Mesenchymal stem cell (in vitro differentiated cells and primary cell): ENCODE measurements at regions not wholly inside any gene's neighbourhood (a gene's known extent, or its start where the extent isn't known, plus 50 kb on each side); places are given as distances from the start of the nearest gene placed in this dataset.

Source experiments
- DNase-seq: peaks from one replicate; pipeline ENCODE4 v3.0.0-alpha.2; 2013
- H2AFZ ChIP-seq: one replicate; pipeline ENCODE4 v1.6.1; 2013; ENCODE audit warnings: low read depth, mild to moderate bottlenecking, control low read depth, inconsistent platforms, low read length, moderate library complexity
- H2AK5ac ChIP-seq: 2 replicates; pipeline ENCODE4 v1.6.1; 2013; ENCODE audit warnings: low read length, moderate library complexity, mild to moderate bottlenecking, inconsistent platforms; ENCODE audit not compliant: severe bottlenecking
- H2BK120ac ChIP-seq: one replicate; pipeline ENCODE4 v1.6.1; 2013; ENCODE audit warnings: low read depth, mild to moderate bottlenecking, inconsistent platforms, low read length, moderate library complexity
- H2BK12ac ChIP-seq, 2 experiments: one replicate each; pipeline ENCODE4 v1.6.1; 2013; ENCODE audit warnings: inconsistent platforms in 2 of 2, low read length in 2 of 2, mild to moderate bottlenecking in 2 of 2, moderate library complexity in 2 of 2, control low read depth in 1 of 2
- H2BK15ac ChIP-seq: one replicate; pipeline ENCODE4 v1.6.1; 2013; ENCODE audit warnings: mild to moderate bottlenecking, low read depth, inconsistent platforms; ENCODE audit not compliant: poor library complexity, severe bottlenecking
- H2BK5ac ChIP-seq: 2 replicates; pipeline ENCODE4 v1.6.1; 2013; ENCODE audit warnings: low read depth, mild to moderate bottlenecking, low read length, control low read depth, inconsistent platforms; ENCODE audit not compliant: poor library complexity, severe bottlenecking
- H3K14ac ChIP-seq, 2 experiments: one replicate each; pipeline ENCODE4 v1.6.1; 2013; ENCODE audit warnings: inconsistent platforms in 2 of 2, low read length in 2 of 2, control low read depth in 1 of 2, mild to moderate bottlenecking in 1 of 2, moderate library complexity in 1 of 2
- H3K18ac ChIP-seq, 2 experiments: one replicate each; pipeline ENCODE4 v1.6.1; 2013; ENCODE audit warnings: inconsistent platforms in 2 of 2, low read length in 2 of 2, control low read depth in 1 of 2, low read depth in 1 of 2, mild to moderate bottlenecking in 1 of 2
- H3K23ac ChIP-seq, 2 experiments: one replicate each; pipeline ENCODE4 v1.6.1; 2013; ENCODE audit warnings: inconsistent platforms in 2 of 2, low read length in 2 of 2, mild to moderate bottlenecking in 2 of 2, moderate library complexity in 2 of 2, control low read depth in 1 of 2
- H3K27ac ChIP-seq: 2 replicates; pipeline ENCODE4 v1.5.1; 2013; ENCODE audit warnings: mild to moderate bottlenecking, moderate library complexity, low read length, control low read depth, inconsistent platforms; ENCODE audit not compliant: poor library complexity, severe bottlenecking
- H3K27me3 ChIP-seq, 2 experiments: 2 replicates each; pipeline versions ENCODE4 v1.6.1 to v1.7.0; 2013; ENCODE audit warnings: low read length in 2 of 2, mild to moderate bottlenecking in 2 of 2, moderate library complexity in 2 of 2, control low read depth in 1 of 2, inconsistent platforms in 1 of 2; ENCODE audit not compliant: control insufficient read depth in 1 of 2, insufficient read depth in 1 of 2
- H3K36me3 ChIP-seq, 2 experiments: 2 replicates each; pipeline versions ENCODE4 v1.6.1 to v1.7.0; 2013; ENCODE audit warnings: low read length in 2 of 2, control low read depth in 1 of 2, inconsistent platforms in 1 of 2, low read depth in 1 of 2, mild to moderate bottlenecking in 1 of 2; ENCODE audit not compliant: insufficient read depth in 2 of 2, control insufficient read depth in 1 of 2
- H3K4ac ChIP-seq, 2 experiments: one replicate each; pipeline ENCODE4 v1.6.1; 2013; ENCODE audit warnings: inconsistent platforms in 2 of 2, low read length in 2 of 2, mild to moderate bottlenecking in 2 of 2, moderate library complexity in 2 of 2, control low read depth in 1 of 2, low read depth in 1 of 2
- H3K4me1 ChIP-seq: 2 replicates; pipeline ENCODE4 v1.6.1; 2013; ENCODE audit warnings: low read depth, low read length, control low read depth; ENCODE audit not compliant: control insufficient read depth, insufficient read depth
- H3K4me2 ChIP-seq: 2 replicates; pipeline ENCODE4 v1.6.1; 2013; ENCODE audit warnings: low read length, mild to moderate bottlenecking, inconsistent platforms; ENCODE audit not compliant: poor library complexity, severe bottlenecking
- H3K4me3 ChIP-seq, 2 experiments: 2 replicates each; pipeline versions ENCODE4 v1.5.1 to v1.7.0; 2013; ENCODE audit warnings: low read length in 2 of 2, mild to moderate bottlenecking in 2 of 2, control low read depth in 1 of 2, low read depth in 1 of 2; ENCODE audit not compliant: insufficient read depth in 1 of 2
- H3K79me1 ChIP-seq: replicated peaks from 2 replicates; pipeline ENCODE4 v1.6.1; 2013; ENCODE audit warnings: mild to moderate bottlenecking, control low read depth, low read length, inconsistent platforms; ENCODE audit not compliant: poor library complexity, severe bottlenecking
- H3K9ac ChIP-seq: 2 replicates; pipeline ENCODE4 v1.7.0; 2013; ENCODE audit warnings: mild to moderate bottlenecking, low read length, moderate library complexity
- H3K9me3 ChIP-seq: 2 replicates; pipeline ENCODE4 v1.7.0; 2013; ENCODE audit warnings: mild to moderate bottlenecking, low read length; ENCODE audit not compliant: control insufficient read depth
- H4K8ac ChIP-seq: one replicate; pipeline ENCODE4 v1.6.1; 2013; ENCODE audit warnings: inconsistent platforms, mild to moderate bottlenecking, low read length, moderate library complexity
- H4K91ac ChIP-seq: one replicate; pipeline ENCODE4 v1.6.1; 2013; ENCODE audit warnings: mild to moderate bottlenecking, low read length, inconsistent platforms
- WGBS: methylation state at CpG from one replicate; pipeline ENCODE4 v1.1.7; 2013; ENCODE audit warnings: mixed read lengths; 5-methylcytosine and 5-hydroxymethylcytosine counted together

DNA sequence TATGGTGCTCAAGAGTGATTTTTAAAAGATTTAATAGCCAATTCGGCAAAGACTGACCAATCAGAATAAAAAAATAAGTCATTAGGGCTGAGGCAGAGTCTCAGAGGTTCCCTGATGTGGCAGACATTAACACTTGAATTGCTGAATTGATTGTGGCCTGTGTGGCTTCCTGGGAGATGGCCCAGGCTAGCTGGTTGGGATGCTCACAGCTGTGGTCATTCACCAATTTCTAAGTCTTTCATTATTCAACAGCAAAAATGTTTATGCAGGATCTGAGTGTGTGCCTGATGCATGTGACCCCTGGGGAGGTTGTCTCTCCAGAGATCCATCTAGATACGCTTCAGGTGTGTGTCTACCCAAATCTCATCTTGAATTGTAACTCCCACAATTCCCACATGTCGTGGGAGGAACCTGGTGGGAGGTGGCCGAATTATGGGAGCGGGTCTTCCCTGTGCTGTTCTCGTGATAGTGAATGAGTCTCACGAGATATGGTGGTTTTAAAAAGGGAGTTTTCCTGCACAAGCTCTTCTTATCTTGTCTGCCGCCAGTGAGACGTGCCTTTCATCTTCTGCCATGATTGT lies 632.6 kb upstream of the SEMA6A start:
- no peak overlapping the region for H2BK15ac ChIP-seq
- no peak overlapping the region for H3K14ac ChIP-seq
- H3K79me1 ChIP-seq = no peaks in the 10 kb centered on the region
- no peaks in the 10 kb centered on the region for H3K36me3 ChIP-seq
- H3K27me3 ChIP-seq = no peaks in the 10 kb centered on the region
- WGBS = 90% methylated on average over 8 of the region's 9 CpGs
- H4K91ac ChIP-seq = no peak overlapping the region
- no peak overlapping the region for H2AK5ac ChIP-seq
- no peak overlapping the region for H3K4me2 ChIP-seq
- H2BK120ac ChIP-seq = no peak overlapping the region
- no peak overlapping the region for H3K18ac ChIP-seq
- no peak overlapping the region for H2BK5ac ChIP-seq
- no peak overlapping the region for H3K4ac ChIP-seq
- no peak overlapping the region for H2AFZ ChIP-seq
- H4K8ac ChIP-seq = no peak overlapping the region
- no peak overlapping the region for H3K9ac ChIP-seq
- no peak overlapping the region for H3K27ac ChIP-seq
- no peak overlapping the region for H3K23ac ChIP-seq
- peaks cover 3% of the 10 kb centered on the region for H3K9me3 ChIP-seq
- peaks cover under 1% of the 10 kb centered on the region for H3K4me1 ChIP-seq
- H2BK12ac ChIP-seq = no peak overlapping the region
- no peak for DNase-seq
- no peak overlapping the region for H3K4me3 ChIP-seq

DNA sequence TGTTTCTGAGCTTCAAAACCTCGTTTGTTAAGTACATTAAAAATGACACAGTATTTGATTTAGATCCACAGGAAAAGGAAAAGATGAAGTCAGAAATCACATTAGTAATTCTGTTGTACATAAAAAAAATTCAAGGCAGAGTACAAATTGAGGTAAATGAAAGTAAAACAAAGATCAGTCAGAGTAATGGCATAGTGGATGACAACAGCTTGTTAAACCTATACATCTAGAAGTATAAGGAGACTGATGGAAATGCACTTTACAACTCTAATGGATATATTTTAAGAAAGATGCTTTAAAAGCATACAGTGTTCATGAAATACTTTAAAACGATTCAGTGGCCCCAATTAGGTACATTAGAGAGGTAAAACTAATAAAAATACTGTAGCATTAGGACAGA lies 631.3 kb upstream of the SEMA6A start:
- no peak overlapping the region for H3K23ac ChIP-seq
- H4K91ac ChIP-seq = no peak overlapping the region
- H3K18ac ChIP-seq = no peak overlapping the region
- no peak overlapping the region for H2AFZ ChIP-seq
- no peak overlapping the region for H4K8ac ChIP-seq
- H2BK12ac ChIP-seq = no peak overlapping the region
- H3K4ac ChIP-seq = no peak overlapping the region
- H3K9me3 ChIP-seq = peaks cover 3% of the 10 kb centered on the region
- no peak overlapping the region for H3K4me2 ChIP-seq
- H3K4me1 ChIP-seq = no peaks in the 10 kb centered on the region
- no peaks in the 10 kb centered on the region for H3K36me3 ChIP-seq
- no peaks in the 10 kb centered on the region for H3K27me3 ChIP-seq
- WGBS = no CpG with 5 or more reads among the region's 2 CpGs
- no peak overlapping the region for H2BK120ac ChIP-seq
- no peak overlapping the region for H2AK5ac ChIP-seq
- H2BK15ac ChIP-seq = no peak overlapping the region
- no peak overlapping the region for H2BK5ac ChIP-seq
- DNase-seq = no peak
- H3K4me3 ChIP-seq = no peak overlapping the region
- H3K27ac ChIP-seq = no peak overlapping the region
- no peaks in the 10 kb centered on the region for H3K79me1 ChIP-seq
- H3K14ac ChIP-seq = no peak overlapping the region
- H3K9ac ChIP-seq = no peak overlapping the region

DNA sequence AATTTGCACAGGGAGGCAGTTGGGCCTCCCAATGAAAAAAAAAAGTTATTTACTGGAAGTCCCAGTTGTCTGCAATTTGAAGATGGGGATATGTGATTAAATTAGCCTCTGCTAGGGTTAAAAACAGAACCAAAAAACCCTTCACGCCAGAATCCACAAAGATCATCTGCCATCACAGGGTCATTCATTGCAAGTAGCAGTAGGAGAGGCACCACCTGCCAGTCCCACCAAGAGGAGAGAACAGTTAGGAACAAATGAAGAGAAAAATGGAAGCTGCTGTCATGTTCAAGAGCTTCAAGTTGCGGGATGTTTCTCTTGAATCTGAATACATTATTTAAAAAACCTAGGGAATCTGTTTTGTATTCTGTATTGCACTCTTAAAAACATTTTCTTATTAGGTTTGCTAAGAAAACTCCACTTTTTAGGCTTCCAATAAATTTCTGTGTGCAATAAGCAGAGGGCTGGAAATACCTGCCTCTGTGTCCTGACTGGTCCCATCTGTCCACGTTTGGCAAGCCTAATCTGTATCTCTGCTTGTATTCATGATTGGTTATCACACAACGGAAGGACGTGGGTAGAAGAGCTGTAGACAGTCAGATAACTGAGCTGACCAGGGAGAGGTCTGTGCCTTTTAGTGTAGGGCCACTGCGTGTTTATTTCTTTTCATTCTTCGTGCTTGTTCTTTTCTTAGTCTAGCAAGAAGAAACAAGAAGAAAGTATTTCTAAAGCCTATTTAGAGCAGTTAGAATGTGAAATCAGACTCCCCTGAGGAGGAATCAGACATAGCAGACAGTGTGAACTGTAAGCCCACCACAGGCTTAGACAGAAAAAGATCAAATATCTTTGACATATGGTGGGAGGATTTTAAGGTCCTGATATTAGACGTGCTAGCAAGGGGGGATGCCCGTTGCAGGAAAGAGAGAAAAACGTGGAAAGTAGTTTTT lies 630.6 kb upstream of the SEMA6A start:
- Histone ChIP-seq H3K9me3 (peaks cover 3% of the 10 kb centered on the region), H3K36me3 (no peaks in the 10 kb centered on the region), H3K79me1 (no peaks in the 10 kb centered on the region), H3K18ac (no peak overlapping the region), H4K8ac (peak overlapping the region; percentile 49), H2AFZ (no peak overlapping the region), H3K4me3 (no peak overlapping the region), H2BK12ac (no peak overlapping the region), H3K27ac (no peak overlapping the region), H4K91ac (no peak overlapping the region), H3K4me2 (no peak overlapping the region), H2BK15ac (no peak overlapping the region), H2BK120ac (no peak overlapping the region), H3K4ac (no peak overlapping the region), H3K9ac (no peak overlapping the region), H3K4me1 (no peaks in the 10 kb centered on the region), H3K14ac (no peak overlapping the region), H3K27me3 (no peaks in the 10 kb centered on the region), H3K23ac (no peak overlapping the region), H2BK5ac (no peak overlapping the region), H2AK5ac (no peak overlapping the region)
- no peak for DNase-seq
- 67% methylated on average over 7 of the region's 10 CpGs for WGBS

DNA sequence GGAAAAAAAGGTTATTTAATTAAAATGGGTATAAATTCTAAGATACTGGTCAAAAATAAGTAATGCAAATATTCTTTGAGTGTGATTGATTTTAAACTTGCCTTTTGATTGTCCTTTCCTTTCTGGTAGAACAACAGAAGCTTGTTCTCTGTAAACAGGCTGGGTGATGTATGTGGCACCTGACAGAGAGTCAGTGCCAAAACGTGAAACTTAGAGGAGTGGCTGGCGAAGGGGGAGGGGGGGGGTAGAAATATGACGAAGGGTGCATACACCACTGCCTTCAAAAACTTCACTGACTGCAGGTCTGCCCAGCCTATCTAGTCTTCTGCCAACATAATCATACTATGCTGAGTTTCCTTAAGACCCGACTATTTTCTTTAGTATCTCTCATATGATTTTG lies 629.8 kb upstream of the SEMA6A start:
- Histone ChIP-seq H4K8ac (no peak overlapping the region), H3K23ac (no peak overlapping the region), H3K4me1 (no peaks in the 10 kb centered on the region), H3K79me1 (no peaks in the 10 kb centered on the region), H3K27ac (no peak overlapping the region), H3K4me2 (no peak overlapping the region), H3K9ac (no peak overlapping the region), H2BK12ac (no peak overlapping the region), H3K14ac (no peak overlapping the region), H3K4me3 (no peak overlapping the region), H3K4ac (no peak overlapping the region), H2BK120ac (no peak overlapping the region), H3K27me3 (no peaks in the 10 kb centered on the region), H2BK5ac (no peak overlapping the region), H3K18ac (no peak overlapping the region), H2BK15ac (no peak overlapping the region), H3K36me3 (no peaks in the 10 kb centered on the region), H2AFZ (no peak overlapping the region), H3K9me3 (peaks cover 3% of the 10 kb centered on the region), H2AK5ac (no peak overlapping the region), H4K91ac (no peak overlapping the region)
- no peak for DNase-seq
- WGBS = 83% methylated on average over 3 of the region's 4 CpGs
